ENCODE measurements at regions not wholly inside any gene's neighbourhood (a gene's known extent, or its start where the extent isn't known, plus 50 kb on each side); places are given as distances from the start of the nearest gene placed in this dataset.

GRCh38 chr9:115764645-115765044 lies 388.9 kb upstream of the PAPPA start:
- no peak for TF ChIP-seq EP300 (IDR thresholded peaks at IDR 0.05)
- TF ChIP-seq, protein P1, sequence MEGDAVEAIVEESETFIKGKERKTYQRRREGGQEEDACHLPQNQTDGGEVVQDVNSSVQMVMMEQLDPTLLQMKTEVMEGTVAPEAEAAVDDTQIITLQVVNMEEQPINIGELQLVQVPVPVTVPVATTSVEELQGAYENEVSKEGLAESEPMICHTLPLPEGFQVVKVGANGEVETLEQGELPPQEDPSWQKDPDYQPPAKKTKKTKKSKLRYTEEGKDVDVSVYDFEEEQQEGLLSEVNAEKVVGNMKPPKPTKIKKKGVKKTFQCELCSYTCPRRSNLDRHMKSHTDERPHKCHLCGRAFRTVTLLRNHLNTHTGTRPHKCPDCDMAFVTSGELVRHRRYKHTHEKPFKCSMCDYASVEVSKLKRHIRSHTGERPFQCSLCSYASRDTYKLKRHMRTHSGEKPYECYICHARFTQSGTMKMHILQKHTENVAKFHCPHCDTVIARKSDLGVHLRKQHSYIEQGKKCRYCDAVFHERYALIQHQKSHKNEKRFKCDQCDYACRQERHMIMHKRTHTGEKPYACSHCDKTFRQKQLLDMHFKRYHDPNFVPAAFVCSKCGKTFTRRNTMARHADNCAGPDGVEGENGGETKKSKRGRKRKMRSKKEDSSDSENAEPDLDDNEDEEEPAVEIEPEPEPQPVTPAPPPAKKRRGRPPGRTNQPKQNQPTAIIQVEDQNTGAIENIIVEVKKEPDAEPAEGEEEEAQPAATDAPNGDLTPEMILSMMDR (IDR thresholded peaks at IDR 0.05): no peak
- TF ChIP-seq POLR2A (IDR thresholded peaks at IDR 0.05): no peak

All from tibial nerve (tissue), 4 donors.